Posterior vena cava (tissue), 2 donors: ENCODE measurements at regions not wholly inside any gene's neighbourhood (a gene's known extent, or its start where the extent isn't known, plus 50 kb on each side); places are given as distances from the start of the nearest gene placed in this dataset.

Experiments
- DNase-seq: peaks from one replicate; pipeline ENCODE4 v3.0.0-alpha.2; 2020; ENCODE audit warnings: low spot score
- intact Hi-C, 2 donors: fragments of 100-400 bp; cut with DNase I; formaldehyde crosslinking; loops; one replicate each; pipeline versions ENCODE4 v1.14.1 to v1.14.2; 2022 to 2023
- donor health status: DM: yes; HTN: yes; CAD: no.
- donor health status: DM: yes; HTN: yes; CAD: no.

DNA sequence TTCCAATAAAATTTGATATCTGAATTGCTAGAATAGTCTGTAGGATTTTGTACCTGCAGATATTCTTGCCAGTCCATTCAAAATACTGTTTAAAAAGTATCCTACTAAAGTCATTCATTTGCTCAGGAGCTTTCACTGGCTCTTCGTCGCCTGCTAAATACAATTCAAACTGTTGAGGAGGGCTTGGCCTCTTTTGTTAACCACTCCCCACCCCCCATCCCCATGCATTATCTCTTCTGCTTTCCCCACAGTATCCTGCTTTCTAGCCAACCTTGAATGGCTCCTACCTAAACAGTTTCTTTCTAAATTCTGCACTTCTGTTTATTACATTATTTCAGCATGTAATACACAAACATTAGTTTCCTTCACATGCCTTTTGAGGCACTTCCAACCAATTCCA is 230.8 kb downstream of the CPE start:
- intact Hi-C loops: no loop called here
- no peak for DNase-seq

DNA sequence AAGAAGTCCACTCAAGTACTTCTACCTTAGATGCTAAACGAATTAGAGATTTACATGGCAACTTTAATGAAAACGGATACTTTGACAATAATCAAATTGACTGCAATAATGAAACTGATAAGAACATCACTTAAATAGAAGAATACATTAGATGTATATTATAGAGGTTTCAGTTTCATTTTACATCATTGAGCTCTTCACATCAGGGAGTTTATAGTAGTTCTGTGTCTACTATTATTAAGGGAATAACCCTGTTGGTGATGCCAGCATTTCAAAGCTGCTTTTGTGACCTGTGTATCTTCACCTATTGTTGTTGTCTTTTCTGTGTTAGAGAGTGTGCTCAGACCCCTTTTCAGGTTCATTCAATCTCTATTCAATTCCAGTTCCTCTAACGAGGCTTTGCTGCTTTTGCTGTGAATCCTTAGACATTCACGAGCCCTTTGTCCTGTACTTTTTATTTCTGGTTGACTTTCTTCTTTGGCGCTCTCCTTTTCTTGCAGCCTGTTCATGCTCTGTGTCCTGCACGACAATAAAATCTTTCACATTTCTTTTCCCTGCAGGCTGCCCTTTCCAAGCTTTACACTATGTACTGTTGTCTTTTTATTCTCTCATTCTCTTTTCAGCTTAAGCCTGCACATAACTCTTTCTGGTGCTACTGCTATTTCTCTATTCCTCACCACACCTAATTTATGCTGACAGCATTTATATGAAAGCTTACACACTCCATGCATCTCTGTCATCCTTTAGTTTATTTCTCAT is 232.1 kb downstream of the CPE start:
- no peak for DNase-seq
- intact Hi-C loops: no loop called here

DNA sequence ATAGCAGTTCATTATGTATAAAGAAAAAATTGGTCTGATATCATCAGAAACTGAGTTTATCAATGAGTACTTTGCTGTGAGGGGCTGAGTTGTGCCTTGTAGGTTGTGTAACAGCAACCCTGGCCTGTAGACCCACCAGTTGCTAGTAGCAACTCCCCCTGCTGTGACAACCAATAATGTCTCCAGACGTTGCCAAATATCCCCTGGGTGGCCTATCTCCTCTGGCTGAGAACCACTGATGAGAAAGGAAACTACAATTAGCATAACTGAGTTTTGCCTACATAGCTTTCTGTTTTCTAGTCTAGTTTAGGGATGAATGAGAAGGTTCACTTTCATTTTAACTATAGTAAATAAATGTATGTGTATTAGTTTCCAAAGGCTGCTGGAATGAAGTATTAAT is 234.1 kb downstream of the CPE start:
- intact Hi-C loops: no loop called here
- no peak for DNase-seq

DNA sequence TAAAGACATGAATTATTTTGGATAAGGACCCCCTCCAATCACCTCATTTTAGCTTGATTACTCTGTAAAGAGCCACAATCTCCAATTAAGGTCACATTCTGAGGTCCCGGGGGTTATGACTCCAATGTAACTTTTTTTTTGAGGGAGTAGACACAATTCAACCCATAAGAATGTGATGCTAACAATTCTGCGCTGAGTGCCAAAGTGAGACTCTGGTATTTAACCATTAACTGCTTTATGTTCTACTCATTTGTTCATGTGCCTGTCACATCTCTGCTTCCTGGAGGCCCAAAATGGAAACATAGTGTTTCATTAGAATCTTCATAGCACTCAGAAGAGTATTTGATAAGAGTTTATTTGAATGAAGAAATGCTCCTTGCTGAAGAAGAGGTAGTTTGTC is 234.8 kb downstream of the CPE start:
- no peak for DNase-seq
- intact Hi-C loops: no loop called here

DNA sequence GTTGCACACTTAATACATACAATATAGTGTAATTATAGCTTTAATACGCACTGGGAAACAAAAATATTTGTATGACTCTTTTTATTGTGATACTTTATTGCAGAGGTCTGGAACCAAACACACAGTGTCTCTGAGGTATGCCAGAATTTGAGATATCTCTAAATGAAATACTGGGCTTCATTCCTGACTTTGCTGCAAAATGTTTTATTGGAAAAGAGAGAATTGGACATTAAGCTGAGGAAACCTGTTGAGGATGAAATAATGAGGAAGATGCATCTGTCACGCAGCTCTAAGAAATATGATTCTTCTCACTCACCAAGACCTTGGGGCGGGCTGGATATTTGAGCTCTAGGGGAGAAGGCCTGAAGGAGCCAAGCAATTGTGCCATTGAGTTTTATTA is 242.1 kb downstream of the CPE start:
- intact Hi-C loops: no loop called here
- no peak for DNase-seq

DNA sequence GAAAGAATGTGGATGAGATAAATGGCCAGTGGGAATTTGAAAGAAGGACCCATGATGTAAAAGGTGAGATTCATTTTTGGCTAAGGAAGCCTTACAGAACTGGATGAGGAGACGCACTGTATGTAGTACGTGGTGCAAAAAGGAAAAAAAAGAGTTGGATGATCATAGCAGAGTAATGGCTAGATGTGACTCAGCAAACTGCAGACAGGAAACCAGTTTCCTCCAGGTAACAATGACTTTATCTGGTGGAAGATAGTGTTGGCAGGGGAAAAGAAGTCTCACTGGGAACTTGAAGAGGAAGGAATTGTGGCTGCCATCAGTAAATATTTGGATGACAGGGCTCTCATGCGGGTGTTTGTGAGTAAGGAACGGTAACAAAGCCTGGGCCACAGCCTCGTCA is 243.2 kb downstream of the CPE start:
- DNase-seq: no peak
- intact Hi-C loops: no loop called here

DNA sequence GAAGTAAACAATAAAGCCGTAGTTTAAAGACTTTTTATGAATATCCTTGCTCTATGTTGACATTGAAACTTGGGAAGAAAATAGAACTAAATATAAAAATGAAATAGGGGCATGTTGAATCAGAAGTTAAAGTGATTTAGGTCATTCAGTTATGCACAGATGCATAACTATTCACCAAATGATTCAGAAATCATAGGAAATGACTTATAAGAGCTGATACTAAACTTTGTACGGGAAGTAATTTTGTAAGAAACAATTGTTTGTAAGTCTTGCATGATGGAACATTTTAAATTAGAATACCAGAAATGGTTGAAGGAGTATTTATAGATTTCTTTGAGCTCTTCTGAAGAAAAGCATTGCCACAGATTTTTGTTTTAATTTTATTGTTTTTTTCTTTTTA is 246.5 kb downstream of the CPE start:
- intact Hi-C loops: no loop called here
- DNase-seq: no peak

DNA sequence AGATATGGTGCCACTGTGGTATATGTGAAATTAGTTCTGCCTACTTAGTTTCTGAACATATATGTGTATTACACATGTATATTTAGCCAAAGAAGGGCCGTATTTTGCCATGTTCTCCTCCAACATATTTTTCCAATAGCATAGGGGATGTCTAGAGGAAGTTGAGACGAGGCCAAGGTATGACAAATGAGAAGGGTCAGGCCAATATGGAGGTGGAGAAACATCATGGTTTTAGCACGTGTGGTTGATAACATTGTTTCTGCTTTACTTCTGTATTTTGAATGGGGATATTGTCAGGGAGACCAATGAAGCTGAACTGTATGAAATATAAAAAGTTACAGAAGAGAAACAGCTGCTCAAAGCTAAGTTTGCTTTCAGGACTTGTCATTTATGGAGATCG is 246.7 kb upstream of the TLL1 start:
- intact Hi-C loops: no loop called here
- no peak for DNase-seq

DNA sequence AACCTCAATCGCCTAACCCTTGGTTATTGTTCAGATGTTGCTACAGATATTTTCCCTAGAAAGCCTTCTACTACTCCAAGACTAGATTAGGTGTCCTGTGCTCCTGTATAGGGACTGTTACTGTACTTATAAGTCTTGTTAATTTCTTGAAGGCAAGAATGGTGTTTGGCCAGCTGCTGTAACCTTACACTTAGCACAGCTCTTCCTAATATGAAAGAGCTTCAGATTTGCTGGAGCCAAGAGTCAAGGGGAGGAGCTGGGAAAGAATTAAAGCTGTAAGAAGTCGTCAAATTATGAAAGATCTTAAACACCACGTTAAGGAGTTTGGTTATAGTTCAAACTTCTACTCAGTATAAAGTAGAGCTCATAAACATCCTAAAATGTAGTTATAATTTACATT is 245.9 kb upstream of the TLL1 start:
- intact Hi-C loops: no loop called here
- DNase-seq: no peak

DNA sequence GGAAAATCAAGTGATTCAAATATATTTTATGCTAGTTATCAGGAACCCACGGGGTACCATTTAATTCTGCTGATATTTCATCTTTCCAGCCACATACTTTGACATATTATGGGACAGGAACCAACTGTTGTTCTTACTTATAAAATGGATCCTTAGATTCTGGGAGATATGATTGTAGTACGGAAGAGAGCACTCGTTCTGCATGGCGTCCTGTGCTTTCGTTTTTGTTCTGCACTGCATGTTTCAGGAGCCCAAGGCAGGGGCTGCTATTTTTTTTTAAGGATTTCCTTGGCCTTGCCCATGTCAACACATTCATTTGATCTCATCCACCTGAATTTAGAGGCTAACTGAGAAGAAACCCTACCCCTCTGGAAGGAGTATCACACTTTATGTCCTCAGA is 245.5 kb upstream of the TLL1 start:
- DNase-seq: no peak
- intact Hi-C loops: no loop called here

DNA sequence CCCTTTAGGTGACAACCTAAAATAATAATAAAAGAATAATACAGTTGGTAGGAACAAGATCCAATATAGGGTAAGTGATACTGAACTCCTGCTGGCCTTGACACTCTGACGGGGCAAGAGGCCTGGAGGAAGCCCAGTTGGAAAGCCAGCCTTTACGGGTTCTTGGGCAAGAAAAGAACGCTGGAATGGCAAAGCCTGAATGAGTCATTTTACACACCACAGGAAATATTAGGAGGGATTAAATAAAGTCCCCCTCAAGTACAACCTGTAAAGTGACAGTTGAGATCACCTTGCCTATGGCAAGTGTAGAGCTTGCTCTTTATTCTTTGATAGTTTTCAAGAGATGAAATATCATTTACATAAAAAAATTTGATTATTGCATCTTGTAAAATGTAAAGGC is 244.5 kb upstream of the TLL1 start:
- DNase-seq: no peak
- intact Hi-C loops: no loop called here

DNA sequence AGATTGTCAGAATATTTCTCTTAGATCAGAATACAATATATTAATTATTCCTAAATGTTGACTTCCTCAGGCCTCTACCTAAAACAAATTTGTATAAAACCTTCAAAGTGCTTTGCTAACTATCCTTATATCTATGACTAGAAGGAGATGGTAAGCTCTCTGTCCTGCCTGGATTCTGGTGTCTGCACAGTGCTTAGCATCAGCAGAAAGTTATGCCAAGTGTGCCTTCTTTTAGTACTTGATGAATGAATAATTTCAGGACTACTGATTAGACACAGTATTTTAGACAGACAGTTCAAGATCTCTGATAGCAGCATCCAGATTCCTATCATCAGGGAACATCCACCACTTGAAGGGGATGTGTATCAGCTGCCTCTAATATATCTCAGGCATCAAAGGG is 242.4 kb upstream of the TLL1 start:
- intact Hi-C loops: no loop called here
- DNase-seq: no peak

DNA sequence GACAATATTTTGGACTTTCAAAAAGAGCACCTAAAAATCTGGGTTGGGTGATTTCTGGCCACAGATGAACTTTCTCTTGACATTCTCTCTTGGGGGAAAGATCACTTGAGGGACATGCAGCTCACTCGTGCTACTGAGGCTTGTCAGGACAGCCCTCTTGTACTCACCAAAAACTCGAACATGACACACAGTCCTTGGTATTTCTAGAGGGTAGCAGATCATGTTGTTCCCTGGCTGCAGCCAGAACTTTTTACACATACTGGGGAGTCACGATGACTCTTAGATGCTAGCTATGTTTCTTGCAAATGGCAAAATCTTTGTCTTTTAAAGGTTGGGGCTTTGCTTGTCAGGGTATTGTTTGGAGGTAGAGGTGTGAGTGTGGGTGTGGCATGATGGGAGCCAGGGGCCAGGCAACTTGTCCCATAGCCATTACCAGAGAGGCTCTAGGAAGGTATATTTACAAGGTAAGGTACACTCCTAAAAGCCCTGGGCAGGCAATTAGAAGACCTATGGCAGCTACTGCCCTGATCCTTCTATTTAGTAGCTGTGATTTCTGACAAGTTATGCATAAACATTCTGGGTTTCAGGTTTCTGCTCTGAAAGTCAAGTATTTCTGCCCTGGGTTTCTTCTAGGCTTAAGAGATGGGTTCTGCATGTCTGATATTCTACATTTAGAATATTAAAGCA is 241.7 kb upstream of the TLL1 start:
- DNase-seq: no peak
- intact Hi-C loops: no loop called here

DNA sequence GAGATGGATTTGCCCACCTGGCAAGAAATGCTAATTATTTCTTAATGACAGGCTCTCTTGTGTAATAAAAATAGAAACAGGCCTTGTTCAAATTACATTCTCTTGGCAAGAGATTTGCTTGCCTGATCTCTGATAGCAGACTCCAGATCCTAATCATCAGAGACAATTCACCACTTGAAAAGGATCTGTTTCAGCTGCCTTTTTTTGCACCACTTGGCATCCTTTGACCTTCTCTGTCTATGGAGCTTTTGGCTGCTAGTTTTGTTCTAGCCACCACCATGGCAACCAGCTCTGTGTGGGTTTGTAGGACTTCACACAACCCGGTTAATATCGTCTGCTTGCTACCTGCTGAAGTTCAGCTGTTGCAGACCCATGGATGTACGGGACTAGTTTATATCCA is 241.1 kb upstream of the TLL1 start:
- no peak for DNase-seq
- intact Hi-C loops: no loop called here

DNA sequence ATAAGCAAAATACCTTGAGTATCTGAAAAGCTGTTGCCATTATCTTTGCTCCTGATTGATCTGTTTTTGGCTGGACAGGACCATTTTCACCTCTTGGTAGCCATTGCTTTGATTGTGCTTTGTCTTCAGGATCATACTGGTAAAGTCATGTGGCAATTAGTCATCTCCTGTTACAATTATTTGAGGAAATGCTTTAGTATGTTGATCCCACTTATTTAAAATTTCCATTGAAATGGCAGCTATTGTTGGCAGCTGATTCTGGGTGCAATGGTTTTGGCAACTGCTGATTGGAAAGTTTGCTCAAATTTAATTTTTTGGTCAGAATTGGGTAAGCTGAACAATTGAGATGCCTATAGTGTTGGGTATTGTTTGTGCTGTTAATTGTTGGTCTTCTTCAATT is 238.3 kb upstream of the TLL1 start:
- intact Hi-C loops: no loop called here
- DNase-seq: no peak

DNA sequence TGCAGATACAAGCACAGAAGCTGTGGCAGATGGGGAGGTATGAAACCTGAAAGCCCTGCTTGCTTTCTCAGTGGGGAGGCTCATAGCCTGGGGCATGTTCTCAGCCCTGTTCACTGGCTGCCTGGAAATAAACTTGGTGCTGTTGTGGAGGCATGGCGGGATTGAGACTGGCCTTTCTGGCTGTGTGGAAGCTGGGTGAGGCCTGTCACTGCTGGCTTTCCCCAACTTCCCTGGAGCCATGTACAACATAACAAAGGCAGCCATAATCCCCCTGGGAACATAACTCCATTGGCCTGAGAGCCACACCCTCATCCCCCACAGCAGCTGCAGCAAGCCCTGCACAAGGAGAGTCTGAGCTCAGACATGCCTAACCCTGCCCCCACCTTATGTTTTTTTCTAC is 237.7 kb upstream of the TLL1 start:
- intact Hi-C loops: no loop called here

DNA sequence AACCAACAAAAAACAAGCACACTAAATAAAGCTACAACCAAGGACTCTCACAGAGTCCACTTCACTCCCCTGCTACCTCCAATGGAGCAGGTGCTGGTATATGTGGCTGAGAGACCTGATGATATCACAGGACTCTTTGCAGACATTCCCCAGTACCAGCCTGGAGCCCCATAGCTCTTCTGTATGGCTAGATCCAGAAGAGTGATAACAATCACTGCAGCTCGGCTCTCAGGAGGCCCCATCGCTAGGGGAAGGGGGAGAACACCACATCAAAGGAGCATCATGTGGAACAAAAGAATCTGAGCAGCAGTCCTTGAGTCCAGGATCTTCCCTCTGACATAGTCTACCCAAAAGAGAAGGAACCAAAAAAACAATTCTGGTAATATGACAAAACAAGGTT is 237.1 kb upstream of the TLL1 start:
- intact Hi-C loops: no loop called here
- no peak for DNase-seq

More for the DNA sequence above, 237.7 kb upstream of the TLL1 start:
- DNase-seq: no peak

DNA sequence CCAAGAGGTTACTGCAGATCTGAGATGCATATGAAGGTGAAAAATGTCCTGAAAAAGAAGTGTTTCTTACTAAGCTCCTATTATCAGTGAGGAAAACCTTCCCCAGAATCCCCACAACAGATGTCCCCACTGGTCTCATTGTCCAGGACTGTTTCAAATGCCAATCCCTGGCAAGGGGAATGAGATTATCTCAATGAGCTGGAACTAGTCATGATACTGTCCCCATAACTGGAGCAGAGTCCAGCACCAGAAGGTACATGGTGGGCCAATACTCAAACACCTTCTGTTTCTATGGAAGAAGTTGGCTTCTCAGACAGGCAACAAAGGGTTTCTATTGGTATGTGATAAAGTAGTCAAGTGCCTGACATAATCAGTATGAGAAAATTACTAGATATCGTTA is 221.1 kb upstream of the TLL1 start:
- intact Hi-C loops: no loop called here
- no peak for DNase-seq

DNA sequence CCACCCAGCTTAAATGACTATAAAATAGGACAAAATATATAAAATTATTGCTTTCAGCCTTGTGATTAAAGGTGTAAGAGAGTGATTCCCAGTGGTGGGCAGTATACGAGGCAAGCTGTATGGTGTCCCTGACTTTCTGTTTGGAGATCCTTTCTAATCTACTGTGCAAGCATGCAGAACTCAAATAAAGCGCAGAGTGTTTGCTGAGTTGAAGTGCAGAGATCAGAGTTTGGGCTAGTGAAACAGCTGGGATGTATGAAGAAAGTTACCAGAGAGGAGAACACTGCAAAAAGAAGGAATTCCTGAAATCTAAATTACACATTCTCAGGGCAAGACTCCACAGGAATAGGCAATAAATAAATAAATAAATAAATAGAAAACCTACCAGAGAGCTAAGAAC is 218.5 kb upstream of the TLL1 start:
- intact Hi-C loops: no loop called here
- DNase-seq: no peak

DNA sequence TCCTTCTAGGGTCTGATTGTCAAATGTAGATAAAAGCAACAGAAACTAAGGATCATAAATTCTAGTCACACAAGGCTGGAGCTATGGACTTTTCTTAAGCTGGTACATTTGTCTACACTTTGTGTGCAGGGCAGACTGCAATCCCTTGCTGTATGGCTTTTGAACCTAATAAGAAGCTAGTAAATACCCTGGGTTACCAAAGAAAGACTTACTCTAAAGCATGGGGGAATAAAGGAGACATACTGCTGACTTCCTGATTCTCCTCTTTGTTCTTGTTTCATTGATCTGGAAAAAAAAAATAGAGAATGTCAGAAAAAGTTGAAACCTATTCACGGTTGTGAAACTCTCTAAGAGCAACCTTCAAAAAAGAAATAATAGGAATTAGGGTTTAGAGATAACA is 216.6 kb upstream of the TLL1 start:
- no peak for DNase-seq
- intact Hi-C loops: no loop called here

DNA sequence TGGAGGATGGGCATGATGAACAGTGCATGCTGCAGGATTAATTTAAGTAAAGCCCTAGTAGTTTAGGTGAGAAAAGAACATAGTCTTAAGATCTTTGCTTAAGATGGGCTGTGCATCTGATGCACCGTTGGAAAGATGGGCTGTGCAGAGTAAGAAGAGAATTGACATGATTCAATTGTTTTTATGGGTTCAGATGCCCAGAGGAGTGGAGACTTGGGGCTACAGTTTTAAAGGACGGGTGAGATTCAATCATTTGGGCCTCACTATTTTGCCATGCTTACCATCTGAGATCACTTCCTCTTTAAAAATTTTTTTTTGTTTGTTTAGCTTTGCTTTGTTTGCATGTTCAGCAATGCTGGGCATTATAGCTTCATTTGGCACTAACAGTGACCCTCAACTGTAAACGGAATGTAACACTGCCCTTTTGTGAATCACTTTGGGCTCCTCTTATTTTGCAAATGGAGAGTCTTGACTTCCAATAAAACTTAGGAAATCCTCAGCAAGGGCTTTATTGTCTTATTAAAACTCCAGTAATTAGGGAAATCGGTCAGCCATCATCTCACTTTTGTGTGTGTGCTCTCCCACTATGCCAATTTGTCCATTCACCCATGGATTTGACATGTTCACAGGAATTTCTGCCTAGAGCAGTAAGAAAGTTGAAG is 216.1 kb upstream of the TLL1 start:
- DNase-seq: no peak
- intact Hi-C loops: no loop called here
